GM13977 (cell line): ENCODE measurements at regions not wholly inside any gene's neighbourhood (a gene's known extent, or its start where the extent isn't known, plus 50 kb on each side); places are given as distances from the start of the nearest gene placed in this dataset.

ENCODE experiments used
- DNase-seq: peaks from one replicate; pipeline ENCODE4 v3.0.0; 2012; ENCODE audit warnings: low spot score
- in situ Hi-C: fragments of 300-500 bp; cut with MboI; formaldehyde crosslinking; loops from one replicate; pipeline ENCODE4 v1.12.0; 2022; ENCODE audit warnings: low sequenced_read_pairs, low pct_unique_long_range_greater_than_20kb, mixed read lengths, inconsistent platforms; ENCODE audit not compliant: unreplicated experiment
- TF ChIP-seq, protein P1 (sequence below): IDR thresholded peaks from 2 replicates; pipeline ENCODE4 v1.5.1; 2012; ENCODE audit warnings: mild to moderate bottlenecking, control low read depth; ENCODE audit not compliant: insufficient read depth; ENCODE audit errors: extremely low read depth, missing control alignments

DNA sequence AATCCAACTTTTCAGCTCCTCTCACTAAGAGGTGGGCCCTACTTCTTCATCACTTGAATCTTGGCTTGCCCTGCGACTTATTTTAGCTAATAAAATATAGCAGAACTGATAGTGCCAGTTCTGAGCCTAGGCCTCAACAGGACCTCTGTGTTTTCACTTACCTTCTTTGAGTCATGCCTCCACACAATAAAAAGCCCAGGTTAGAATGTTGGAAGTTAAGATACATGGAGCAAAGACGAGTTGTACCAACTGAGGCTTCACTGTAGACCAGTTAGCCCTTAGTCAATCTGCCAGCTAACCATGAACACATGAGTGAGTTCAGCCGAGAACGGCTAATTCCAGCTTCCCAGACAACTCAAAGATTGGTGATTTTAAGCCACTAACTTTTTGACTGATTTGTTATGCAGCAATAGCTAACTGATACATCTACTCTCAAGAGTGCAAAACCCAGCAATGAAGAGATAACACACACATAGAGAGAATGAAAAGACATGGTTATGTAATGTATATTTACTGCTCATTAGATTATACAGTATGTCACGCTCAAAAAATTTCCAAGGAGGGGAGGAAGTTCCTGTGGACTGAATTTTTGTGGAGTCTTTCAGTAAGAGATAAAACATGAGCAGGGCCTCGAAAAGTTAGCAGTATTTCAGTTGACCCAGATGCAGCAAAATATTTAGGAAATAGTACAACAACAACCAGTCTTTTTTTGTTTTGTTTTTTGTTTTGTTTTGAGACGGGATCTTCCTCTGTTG, 181.1 kb downstream of the MYCN start:
- in situ Hi-C loops: no loop called here
- TF ChIP-seq, protein P1, sequence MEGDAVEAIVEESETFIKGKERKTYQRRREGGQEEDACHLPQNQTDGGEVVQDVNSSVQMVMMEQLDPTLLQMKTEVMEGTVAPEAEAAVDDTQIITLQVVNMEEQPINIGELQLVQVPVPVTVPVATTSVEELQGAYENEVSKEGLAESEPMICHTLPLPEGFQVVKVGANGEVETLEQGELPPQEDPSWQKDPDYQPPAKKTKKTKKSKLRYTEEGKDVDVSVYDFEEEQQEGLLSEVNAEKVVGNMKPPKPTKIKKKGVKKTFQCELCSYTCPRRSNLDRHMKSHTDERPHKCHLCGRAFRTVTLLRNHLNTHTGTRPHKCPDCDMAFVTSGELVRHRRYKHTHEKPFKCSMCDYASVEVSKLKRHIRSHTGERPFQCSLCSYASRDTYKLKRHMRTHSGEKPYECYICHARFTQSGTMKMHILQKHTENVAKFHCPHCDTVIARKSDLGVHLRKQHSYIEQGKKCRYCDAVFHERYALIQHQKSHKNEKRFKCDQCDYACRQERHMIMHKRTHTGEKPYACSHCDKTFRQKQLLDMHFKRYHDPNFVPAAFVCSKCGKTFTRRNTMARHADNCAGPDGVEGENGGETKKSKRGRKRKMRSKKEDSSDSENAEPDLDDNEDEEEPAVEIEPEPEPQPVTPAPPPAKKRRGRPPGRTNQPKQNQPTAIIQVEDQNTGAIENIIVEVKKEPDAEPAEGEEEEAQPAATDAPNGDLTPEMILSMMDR: no peak
- DNase-seq: no peak

DNA sequence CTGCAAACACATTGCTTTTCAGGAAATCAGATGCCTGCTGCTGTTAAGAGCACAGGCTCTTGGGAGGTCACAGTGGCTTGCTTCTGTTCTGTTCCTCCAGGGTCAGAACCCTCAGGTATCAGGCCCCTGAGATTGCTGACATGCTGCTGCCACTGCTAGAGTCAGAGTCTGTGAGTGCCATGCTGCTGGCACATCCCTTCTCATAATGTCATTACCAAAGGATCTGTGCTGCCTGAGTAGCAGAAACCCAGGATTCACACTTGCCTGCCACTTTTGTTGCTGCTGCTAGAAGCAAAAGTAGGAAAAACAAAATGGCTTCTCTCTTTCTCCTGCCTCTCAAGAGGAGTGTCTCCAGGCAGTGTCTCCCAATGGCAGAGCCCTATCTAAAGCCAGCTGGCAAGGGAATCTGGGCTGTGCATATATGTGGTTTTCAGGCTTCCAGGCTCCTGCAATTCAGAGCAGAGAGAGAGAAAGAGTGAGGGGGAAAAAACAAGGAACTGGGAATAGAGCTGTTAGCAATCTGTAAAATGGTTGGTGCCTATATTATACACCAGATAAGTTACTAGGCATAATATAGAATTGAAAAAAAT, 180.3 kb downstream of the MYCN start:
- TF ChIP-seq, protein P1: no peak
- in situ Hi-C loops: no loop called here
- DNase-seq: no peak

DNA sequence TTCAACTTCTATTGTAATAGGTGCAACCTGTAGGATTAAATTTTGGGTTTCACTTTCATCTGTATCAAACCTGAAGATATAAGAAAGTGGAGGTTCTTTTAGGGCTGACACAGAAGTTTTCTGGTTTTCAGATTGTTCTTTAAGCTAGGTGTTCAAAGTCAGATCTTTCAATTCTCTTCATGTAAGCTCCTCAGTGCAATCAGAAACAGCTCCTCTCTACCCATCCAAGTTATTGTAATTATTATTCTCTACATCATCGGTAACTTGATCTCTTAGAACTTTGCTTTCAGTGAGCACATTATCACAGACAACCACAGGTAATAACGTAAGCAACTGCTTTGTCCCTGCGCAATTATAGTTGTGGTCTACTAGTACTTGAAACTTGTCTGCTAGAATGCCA, 179.4 kb downstream of the MYCN start:
- in situ Hi-C loops: no loop called here
- no peak for DNase-seq
- TF ChIP-seq, protein P1: no peak

DNA sequence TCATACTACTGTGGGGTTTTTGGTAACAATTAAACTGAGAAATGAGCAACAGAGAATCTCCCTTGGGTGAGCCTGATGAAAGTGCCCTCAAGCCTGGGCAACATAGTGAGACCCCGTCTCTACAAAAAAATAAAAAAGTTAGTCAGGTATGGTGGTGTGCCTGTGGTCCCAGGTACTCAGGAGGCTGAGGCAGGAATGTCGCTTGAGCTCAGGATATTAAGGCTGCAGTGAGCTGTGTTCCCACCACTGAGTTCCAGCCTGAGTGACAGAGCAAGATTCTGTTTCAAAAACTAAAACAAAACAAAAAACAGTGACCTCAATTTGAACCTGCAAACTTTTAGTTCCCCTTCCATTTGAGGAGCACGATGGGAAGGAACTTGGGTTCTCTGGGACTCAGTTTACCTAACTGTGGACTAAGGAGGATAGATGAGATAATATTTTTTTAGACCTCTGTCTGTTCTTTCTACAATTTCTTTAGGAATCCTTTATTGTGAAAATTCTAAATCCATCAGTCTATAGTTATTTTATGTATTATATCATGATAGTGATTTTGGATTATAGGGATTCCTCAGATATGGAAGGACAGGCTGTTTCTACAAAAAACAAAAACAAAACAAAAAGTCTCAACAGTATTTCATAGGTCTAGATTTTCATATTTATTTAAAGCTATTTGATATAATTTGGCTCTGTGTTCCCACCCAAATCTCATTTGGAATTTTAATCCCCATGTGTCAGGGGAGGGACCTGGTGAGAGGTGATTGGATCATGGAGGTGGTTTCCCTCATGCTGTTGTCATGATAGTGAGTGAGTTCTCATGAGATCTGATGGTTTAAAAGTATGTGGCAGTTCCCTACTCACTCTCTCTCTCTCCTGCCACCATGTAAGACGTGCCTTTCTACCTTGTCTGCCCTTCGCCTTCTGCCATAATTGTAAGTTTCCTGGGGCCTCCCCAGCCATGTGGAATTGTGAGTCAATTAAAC, 178.6 kb downstream of the MYCN start:
- DNase-seq: no peak
- in situ Hi-C loops: no loop called here
- TF ChIP-seq, protein P1: no peak

DNA sequence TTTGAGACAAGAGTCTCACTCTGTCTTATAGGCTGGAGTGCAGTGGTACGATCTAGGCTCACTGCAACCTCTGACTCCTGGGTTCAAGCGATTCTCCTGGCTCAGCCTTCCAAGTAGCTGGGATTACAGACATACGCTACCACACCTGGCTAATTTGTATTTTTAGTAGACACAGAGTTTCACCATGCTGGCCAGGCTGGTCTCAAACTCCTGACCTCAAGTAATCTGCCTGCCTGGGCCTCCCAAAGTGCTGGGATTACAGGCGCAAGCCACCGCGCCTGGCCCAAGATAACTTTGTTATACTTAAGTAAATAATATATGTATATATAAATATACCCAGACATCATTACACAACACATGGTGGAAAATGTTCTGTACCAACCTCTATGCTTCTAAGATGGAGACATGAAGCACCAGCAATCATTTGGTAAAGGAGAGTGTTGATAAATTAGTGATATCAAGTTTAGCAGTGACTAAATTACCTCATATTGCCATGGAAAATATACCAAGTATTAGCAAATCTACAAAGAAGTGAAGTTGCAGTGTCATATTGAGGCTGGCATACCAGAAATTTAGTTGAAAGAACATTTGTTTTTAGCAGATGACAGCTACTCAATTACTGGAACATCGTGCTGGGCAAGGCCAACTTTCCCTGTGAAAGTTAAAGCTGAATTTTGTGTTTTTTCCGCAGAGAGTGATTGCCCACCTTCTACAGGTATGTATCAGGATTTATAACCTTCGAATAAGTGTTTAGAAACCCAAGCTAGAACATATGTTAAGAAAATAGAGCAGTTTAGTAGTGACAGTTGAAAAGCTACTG, 177.7 kb downstream of the MYCN start:
- in situ Hi-C loops: no loop called here
- TF ChIP-seq, protein P1: no peak
- no peak for DNase-seq
